ENCODE measurements at regions not wholly inside any gene's neighbourhood (a gene's known extent, or its start where the extent isn't known, plus 50 kb on each side); places are given as distances from the start of the nearest gene placed in this dataset.

DNA sequence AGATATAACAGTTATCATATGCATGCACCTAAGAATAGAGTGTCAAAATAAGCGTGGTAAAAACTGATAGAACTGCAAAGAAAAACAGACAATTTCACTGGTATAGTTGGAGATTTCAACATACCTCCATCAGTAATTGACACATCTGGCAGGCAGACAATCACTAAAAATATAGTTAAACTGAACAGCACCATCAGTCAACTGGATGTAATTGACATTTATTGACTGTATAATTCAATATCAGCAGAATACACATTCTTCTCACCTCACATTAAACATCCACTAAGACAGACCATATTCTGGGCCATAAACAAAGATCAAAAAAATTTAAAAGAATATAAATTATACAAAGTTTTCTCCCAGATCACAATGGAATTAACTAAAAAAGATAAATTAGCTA, 378.5 kb upstream of the RGPD4 start:
- H3K9ac ChIP-seq, result no peak overlapping the region
- no peak overlapping the region for H3K4me2 ChIP-seq
- H2AFZ ChIP-seq (ENCODE audit: low read depth), result no peak overlapping the region
- no peak overlapping the region for H3K4me3 ChIP-seq (ENCODE audit: low read depth in 2 of 2, low read length in 1 of 2)
- no peaks in the 10 kb centered on the region for H3K9me2 ChIP-seq
- H3K4me1 ChIP-seq (ENCODE audit: control insufficient read depth in 1 of 2, insufficient read depth in 2 of 2, low read depth in 1 of 2, low read length in 1 of 2), result no peaks in the 10 kb centered on the region; a peak in 1 of 4 replicates
- TF ChIP-seq CHD2 (IDR thresholded peaks at IDR 0.05; ENCODE audit: low read length, partially characterized antibody) (no peak), MXI1 (IDR thresholded peaks at IDR 0.05; ENCODE audit: low read depth, low read length) (no peak), EP300 (IDR thresholded peaks at IDR 0.05; ENCODE audit: borderline replicate concordance in 1 of 2, low read depth in 1 of 2, low read length in 1 of 2) (peak in 1 of 2 experiments; percentile 88; a peak in 2 of 4 replicates), NFIC (IDR thresholded peaks at IDR 0.05; ENCODE audit: borderline replicate concordance) (no peak), RFX5 (IDR thresholded peaks at IDR 0.05; ENCODE audit: low read length) (no peak), EZH2phosphoT487 (IDR thresholded peaks at IDR 0.05; ENCODE audit: borderline replicate concordance, low read depth) (no peak), GATA2 (CRISPR knock-in tag; IDR thresholded peaks at IDR 0.05) (peak; percentile 45), RCOR1 (IDR thresholded peaks at IDR 0.05; ENCODE audit: low read length) (peak; percentile 77), FOSL2 (IDR thresholded peaks at IDR 0.05; ENCODE audit: borderline replicate concordance, low read depth) (no peak)
- TF ChIP-seq, protein P1, sequence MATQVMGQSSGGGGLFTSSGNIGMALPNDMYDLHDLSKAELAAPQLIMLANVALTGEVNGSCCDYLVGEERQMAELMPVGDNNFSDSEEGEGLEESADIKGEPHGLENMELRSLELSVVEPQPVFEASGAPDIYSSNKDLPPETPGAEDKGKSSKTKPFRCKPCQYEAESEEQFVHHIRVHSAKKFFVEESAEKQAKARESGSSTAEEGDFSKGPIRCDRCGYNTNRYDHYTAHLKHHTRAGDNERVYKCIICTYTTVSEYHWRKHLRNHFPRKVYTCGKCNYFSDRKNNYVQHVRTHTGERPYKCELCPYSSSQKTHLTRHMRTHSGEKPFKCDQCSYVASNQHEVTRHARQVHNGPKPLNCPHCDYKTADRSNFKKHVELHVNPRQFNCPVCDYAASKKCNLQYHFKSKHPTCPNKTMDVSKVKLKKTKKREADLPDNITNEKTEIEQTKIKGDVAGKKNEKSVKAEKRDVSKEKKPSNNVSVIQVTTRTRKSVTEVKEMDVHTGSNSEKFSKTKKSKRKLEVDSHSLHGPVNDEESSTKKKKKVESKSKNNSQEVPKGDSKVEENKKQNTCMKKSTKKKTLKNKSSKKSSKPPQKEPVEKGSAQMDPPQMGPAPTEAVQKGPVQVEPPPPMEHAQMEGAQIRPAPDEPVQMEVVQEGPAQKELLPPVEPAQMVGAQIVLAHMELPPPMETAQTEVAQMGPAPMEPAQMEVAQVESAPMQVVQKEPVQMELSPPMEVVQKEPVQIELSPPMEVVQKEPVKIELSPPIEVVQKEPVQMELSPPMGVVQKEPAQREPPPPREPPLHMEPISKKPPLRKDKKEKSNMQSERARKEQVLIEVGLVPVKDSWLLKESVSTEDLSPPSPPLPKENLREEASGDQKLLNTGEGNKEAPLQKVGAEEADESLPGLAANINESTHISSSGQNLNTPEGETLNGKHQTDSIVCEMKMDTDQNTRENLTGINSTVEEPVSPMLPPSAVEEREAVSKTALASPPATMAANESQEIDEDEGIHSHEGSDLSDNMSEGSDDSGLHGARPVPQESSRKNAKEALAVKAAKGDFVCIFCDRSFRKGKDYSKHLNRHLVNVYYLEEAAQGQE (IDR thresholded peaks at IDR 0.05; ENCODE audit: low read depth, low read length), result no peak
- CTCF ChIA-PET, result interaction anchor here (0.6 kb wide), 1 partner anchor 81 kb away, joined by 3 read pairs; no protein-coding TSS in a partner anchor
- H3K27ac ChIP-seq (ENCODE audit: low read depth in 2 of 2, low read length in 1 of 2), result peak overlapping the region in 1 of 2 experiments; percentile 58; a peak in 1 of 4 replicates
- H3K9me3 ChIP-seq, result no peaks in the 10 kb centered on the region
- no peaks in the 10 kb centered on the region for H3K27me3 ChIP-seq (ENCODE audit: insufficient read depth)
- WGBS (ENCODE audit: low lambda C conversion rate), result 10% methylated on average over 1 of the region's 1 CpG
- POLR2A ChIA-PET, result no interaction called here
- H3K36me3 ChIP-seq (replicated peaks in 1 of 2; ENCODE audit: control insufficient read depth in 1 of 2, insufficient read depth in 2 of 2, low read length in 1 of 2), result no peaks in the 10 kb centered on the region
- no peaks in the 10 kb centered on the region for H4K20me1 ChIP-seq (ENCODE audit: insufficient read depth)
- H3F3A ChIP-seq (replicated peaks; ENCODE audit: insufficient read depth), result no peaks in the 10 kb centered on the region
- no peaks in the 10 kb centered on the region for H3K79me2 ChIP-seq (ENCODE audit: insufficient read depth)
- DNase-seq, result peak; percentile 14

DNA sequence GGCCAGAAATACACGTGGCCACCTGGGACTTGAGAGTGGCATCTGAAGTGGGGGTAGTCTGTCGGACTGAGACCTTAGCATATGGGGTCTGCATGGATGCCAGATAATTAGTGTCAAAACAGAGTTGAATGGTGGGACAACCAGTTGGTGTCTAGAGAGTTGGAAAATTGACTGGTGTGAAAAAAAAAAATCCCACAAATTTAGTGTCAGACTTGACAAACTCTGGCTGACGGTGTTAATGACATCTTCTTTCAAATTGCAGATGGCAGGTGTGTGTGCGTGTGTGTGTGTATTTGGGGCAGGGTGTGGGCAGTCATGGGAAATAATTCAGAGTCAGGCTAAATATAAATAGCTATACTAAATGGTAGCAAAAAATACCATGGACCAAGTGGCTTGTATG, 365.4 kb upstream of the RGPD4 start:
- H2AFZ ChIP-seq (ENCODE audit: low read depth), result no peak overlapping the region
- ChIA-PET POLR2A (no interaction called here), CTCF (no interaction called here)
- no peak overlapping the region for H3K9ac ChIP-seq
- H3K9me3 ChIP-seq, result no peaks in the 10 kb centered on the region
- H3K27ac ChIP-seq (ENCODE audit: low read depth in 2 of 2, low read length in 1 of 2), result no peak overlapping the region
- TF ChIP-seq NFIC (IDR thresholded peaks at IDR 0.05; ENCODE audit: borderline replicate concordance) (no peak), NRF1 (IDR thresholded peaks at IDR 0.05; ENCODE audit: low read depth, low read length) (no peak), EP300 (IDR thresholded peaks at IDR 0.05; ENCODE audit: borderline replicate concordance in 1 of 2, low read depth in 1 of 2, low read length in 1 of 2) (no peak)
- TF ChIP-seq, protein P2, sequence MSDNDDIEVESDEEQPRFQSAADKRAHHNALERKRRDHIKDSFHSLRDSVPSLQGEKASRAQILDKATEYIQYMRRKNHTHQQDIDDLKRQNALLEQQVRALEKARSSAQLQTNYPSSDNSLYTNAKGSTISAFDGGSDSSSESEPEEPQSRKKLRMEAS (IDR thresholded peaks at IDR 0.05; ENCODE audit: low read depth), result no peak
- WGBS (ENCODE audit: low lambda C conversion rate), result 21% methylated on average over 4 of the region's 4 CpGs
- no peaks in the 10 kb centered on the region for H4K20me1 ChIP-seq (ENCODE audit: insufficient read depth)
- no peak for DNase-seq
- no peak overlapping the region for H3K4me2 ChIP-seq
- H3K9me2 ChIP-seq, result no peaks in the 10 kb centered on the region
- H3K4me3 ChIP-seq (ENCODE audit: low read depth in 2 of 2, low read length in 1 of 2), result no peak overlapping the region
- no peaks in the 10 kb centered on the region for H3F3A ChIP-seq (replicated peaks; ENCODE audit: insufficient read depth)
- no peaks in the 10 kb centered on the region for H3K4me1 ChIP-seq (ENCODE audit: control insufficient read depth in 1 of 2, insufficient read depth in 2 of 2, low read depth in 1 of 2, low read length in 1 of 2)
- H3K27me3 ChIP-seq (ENCODE audit: insufficient read depth), result no peaks in the 10 kb centered on the region
- no peaks in the 10 kb centered on the region for H3K79me2 ChIP-seq (ENCODE audit: insufficient read depth)
- H3K36me3 ChIP-seq (replicated peaks in 1 of 2; ENCODE audit: control insufficient read depth in 1 of 2, insufficient read depth in 2 of 2, low read length in 1 of 2), result no peaks in the 10 kb centered on the region

All from SK-N-SH (cell line).